K562 (cell line): ENCODE measurements at regions not wholly inside any gene's neighbourhood (a gene's known extent, or its start where the extent isn't known, plus 50 kb on each side); places are given as distances from the start of the nearest gene placed in this dataset.

ENCODE experiments used
- CBFA2T3 ChIP-seq: fragments of 450-650 bp; IDR thresholded peaks from 2 replicates; pipeline ENCODE4 v1.6.1; 2017
- FOSL1 ChIP-seq: fragments of 200-800 bp; sonication (Bioruptor generic); conservative IDR thresholded peaks from 2 replicates; pipeline ENCODE4 v1.6.1; 2016; ENCODE audit warnings: missing genetic modification characterization, missing compliant biosample characterization
- JUND ChIP-seq, 2 experiments: IDR thresholded peaks; 2 replicates in 1 of 2; 3 replicates in 1 of 2; pipeline ENCODE4 v1.6.1; 2011; ENCODE audit warnings: borderline replicate concordance in 2 of 2, low read depth in 2 of 2, low read length in 2 of 2, improper control_type of control experiment in 1 of 2, missing biosample characterization in 1 of 2, missing genetic modification characterization in 1 of 2, missing genetic modification reagents in 1 of 2
- KDM1A ChIP-seq, 2 experiments: fragments of 450-650 bp; IDR thresholded peaks; 2 replicates each; pipeline ENCODE4 v1.6.1; 2016; ENCODE audit warnings: mild to moderate bottlenecking in 2 of 2
- MAFF ChIP-seq: IDR thresholded peaks from 2 replicates; pipeline ENCODE4 v1.6.1; 2012; ENCODE audit warnings: low read length, improper control_type of control experiment
- MED1 ChIP-seq: sonication (generic); formaldehyde crosslinking; IDR thresholded peaks from 2 replicates; pipeline ENCODE4 v1.8.1; 2023; ENCODE audit warnings: missing genetic modification reagents, borderline replicate concordance
- NFE2 ChIP-seq: IDR thresholded peaks from 2 replicates; pipeline ENCODE4 v1.6.1; 2014; ENCODE audit warnings: antibody characterized with exemption, low read depth
- NFIC ChIP-seq: fragments of 450-650 bp; IDR thresholded peaks from 2 replicates; pipeline ENCODE4 v1.6.1; 2017; ENCODE audit warnings: mild to moderate bottlenecking, inconsistent platforms
- NRF1 ChIP-seq, 2 experiments: fragments of 450-650 bp; IDR thresholded peaks in 1 of 2; conservative IDR thresholded peaks in 1 of 2; 2 replicates each; pipeline ENCODE4 v1.6.1; 2014; ENCODE audit warnings: mild to moderate bottlenecking in 2 of 2
- SAFB ChIP-seq: fragments of 200-400 bp; formaldehyde crosslinking; IDR thresholded peaks from 2 replicates; pipeline ENCODE4 v1.6.1; 2017; ENCODE audit warnings: low read depth, low read length, borderline replicate concordance
- TAL1 ChIP-seq: fragments of 450-650 bp; IDR thresholded peaks from 2 replicates; pipeline ENCODE4 v1.6.1; 2016; ENCODE audit warnings: mild to moderate bottlenecking
- ZC3H8 ChIP-seq: fragments of 450-650 bp; IDR thresholded peaks from 2 replicates; pipeline ENCODE4 v1.6.1; 2017
- ZNF324 ChIP-seq: fragments of 250-450 bp; sonication (Bioruptor Pico); IDR thresholded peaks from 2 replicates; pipeline ENCODE4 v1.4.0; 2020; ENCODE audit warnings: mild to moderate bottlenecking
- TF ChIP-seq, protein P1 (sequence below): sonication (generic); formaldehyde crosslinking; IDR thresholded peaks from 2 replicates; pipeline ENCODE4 v1.8.0; 2022; ENCODE audit warnings: mild to moderate bottlenecking, low read depth, missing genetic modification reagents

DNA sequence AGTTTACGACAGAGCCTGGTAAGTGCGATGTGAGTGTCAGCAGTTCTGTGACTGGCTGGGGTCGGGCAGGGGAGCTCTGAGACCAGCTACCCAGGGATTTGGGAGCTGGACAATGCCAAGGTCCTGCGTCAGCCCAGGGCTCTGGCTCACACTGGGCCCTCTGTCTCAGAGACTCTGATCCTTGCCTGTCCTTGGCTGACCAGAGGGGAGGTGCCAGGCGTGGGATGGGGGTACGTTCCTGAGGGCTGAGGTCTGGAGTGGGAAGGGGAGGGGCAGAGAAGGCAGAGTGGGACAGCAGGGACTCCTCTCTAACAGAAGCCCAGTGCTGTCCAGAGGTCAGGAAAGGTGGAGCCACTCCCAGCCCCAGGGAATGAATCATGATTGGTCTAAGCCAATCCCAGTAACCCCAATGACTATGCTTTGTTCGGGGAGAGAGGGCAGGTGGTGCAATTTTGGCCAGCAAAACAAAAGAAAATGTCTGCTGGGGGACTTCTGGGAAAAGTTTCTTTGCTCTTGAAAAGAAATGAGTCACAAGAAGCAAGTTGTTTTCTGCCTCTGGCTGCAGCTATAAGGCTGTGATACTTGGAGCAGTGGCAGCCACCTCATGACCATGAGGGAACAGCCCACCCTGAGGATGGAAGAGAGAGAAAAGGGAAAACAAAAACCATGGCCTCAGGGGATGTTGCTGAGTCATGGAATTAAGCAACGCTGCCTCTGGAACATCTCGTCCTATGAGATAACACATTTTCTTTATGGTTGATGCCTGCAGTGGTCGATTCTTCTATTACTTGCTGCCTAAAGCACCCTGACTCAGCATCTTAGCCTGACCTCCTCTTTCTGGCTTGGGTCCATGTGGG, 108.3 kb downstream of the CHST1 start (continued):
- 0 out of 4 replicates have a peak, but pooled peaks of 1 of the 2 experiments have one; percentile 23 for TF ChIP-seq KDM1A (IDR thresholded peaks at IDR 0.05)
- TF ChIP-seq SAFB: no peak
- peak; percentile 43; the same call in 1 of the 2 replicates for TF ChIP-seq TAL1
- peak; percentile 89 for TF ChIP-seq NFE2
- no peak for TF ChIP-seq MED1
- TF ChIP-seq FOSL1 (tag): peak; percentile 54
- TF ChIP-seq NRF1 (conservative IDR thresholded peaks at IDR 0.05 in 1 of 2, IDR thresholded peaks at IDR 0.05 in 1 of 2): no peak
- peak; percentile 68 for TF ChIP-seq CBFA2T3
- no peak for TF ChIP-seq ZC3H8
- peak; percentile 53 for TF ChIP-seq NFIC
- TF ChIP-seq, protein P1, sequence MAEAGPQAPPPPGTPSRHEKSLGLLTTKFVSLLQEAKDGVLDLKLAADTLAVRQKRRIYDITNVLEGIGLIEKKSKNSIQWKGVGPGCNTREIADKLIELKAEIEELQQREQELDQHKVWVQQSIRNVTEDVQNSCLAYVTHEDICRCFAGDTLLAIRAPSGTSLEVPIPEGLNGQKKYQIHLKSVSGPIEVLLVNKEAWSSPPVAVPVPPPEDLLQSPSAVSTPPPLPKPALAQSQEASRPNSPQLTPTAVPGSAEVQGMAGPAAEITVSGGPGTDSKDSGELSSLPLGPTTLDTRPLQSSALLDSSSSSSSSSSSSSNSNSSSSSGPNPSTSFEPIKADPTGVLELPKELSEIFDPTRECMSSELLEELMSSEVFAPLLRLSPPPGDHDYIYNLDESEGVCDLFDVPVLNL: no peak
- no peak for TF ChIP-seq ZNF324 (CRISPR knock-in tag)
- TF ChIP-seq MAFF: peak; percentile 95
- 0 out of 2 replicates have a peak, but pooled peaks have one; percentile 11 for TF ChIP-seq JUND (IDR thresholded peaks at IDR 0.05; ENCODE audit: borderline replicate concordance, low read depth, low read length)
- TF ChIP-seq JUND (tag; IDR thresholded peaks at IDR 0.05; ENCODE audit: borderline replicate concordance, low read depth, low read length): no peak
